NCI-H2171 treated with DMSO at 0.1 percent for 48 hours (cell line): ENCODE measurements at regions not wholly inside any gene's neighbourhood (a gene's known extent, or its start where the extent isn't known, plus 50 kb on each side); places are given as distances from the start of the nearest gene placed in this dataset.
"Not testable (repeated sequence)": the region's sequence is repeated elsewhere in the genome, so short reads cannot be mapped to it uniquely, and the experiment has no call there.

Experiments used
- DNase-seq: peaks from one replicate; lab custom pipeline; 2025; lab: John Stamatoyannopoulos, UW

DNA sequence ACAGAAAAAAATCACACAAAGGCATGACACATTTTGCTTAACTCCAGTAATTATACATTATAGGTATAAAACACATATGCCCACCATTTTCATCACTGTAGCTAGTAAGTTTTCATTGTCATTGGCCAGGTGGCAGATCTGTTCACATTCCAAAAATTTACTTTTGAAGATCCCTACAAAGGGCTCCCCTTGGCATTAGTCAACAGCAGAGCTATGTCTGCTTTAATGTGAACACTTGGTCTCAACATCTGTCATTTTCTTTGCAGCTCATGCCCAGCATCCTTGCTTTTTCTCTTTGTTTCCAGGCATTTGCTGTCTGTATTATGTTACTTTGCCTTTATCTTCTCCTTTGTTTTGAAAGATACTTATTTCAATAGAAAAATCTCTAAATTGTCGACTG lies 519.1 kb upstream of the FOXG1 start:
- no peak for DNase-seq

DNA sequence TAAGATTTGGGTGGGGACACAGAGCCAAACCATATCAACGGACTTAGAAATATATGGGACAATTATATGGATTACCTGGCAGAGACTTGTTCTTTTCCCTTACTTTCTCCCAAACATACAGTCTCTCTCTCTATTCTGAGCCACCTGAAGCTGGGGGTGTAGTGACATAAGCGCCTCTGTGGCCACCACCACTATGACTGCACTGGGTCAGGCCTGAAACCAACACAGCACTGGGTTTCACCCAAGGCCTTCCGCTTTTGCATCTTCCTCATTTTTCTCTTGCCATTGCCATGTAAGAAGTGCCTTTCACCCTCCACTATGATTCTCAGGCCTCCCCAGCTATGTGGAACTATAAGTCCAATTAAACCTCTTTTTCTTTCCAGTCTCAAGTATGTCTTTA lies 514.5 kb upstream of the FOXG1 start:
- not testable (repeated sequence) for DNase-seq

DNA sequence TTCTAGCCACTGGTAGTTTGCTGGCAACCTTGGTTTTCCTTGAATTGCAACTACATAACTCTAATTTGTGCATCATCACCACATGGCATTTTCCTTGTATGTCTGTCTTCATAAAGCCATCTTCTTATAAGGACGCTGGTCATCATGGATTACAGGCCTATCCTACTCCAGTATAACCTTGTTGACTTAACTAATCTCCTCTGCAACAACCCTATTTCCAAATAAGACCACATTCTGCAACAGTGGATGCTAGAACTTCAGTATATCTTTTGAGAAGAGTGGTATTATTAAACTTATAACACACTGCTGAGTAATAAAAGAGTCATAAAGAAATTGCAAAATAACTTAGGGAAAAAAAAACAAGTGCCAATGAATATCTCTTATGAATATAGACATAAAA lies 511.8 kb upstream of the FOXG1 start:
- DNase-seq: no peak

DNA sequence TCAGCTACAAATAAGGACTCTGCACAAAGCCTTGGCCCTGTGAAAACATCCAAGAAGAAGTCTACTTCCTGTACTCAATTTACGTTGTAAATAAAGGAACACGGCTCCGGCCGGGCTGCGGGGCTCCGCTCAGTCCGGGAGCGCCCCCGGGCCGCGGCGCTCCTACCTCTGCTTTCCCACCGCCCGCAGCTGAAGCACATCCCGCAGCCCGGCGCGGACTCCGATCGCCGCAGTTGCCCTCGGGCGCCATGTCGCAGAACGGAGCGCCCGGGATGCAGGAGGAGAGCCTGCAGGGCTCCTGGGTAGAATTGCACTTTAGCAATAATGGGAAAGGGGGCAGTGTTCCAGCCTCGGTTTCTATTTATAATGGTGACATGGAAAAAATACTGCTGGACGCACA lies 502.3 kb upstream of the FOXG1 start:
- no peak for DNase-seq

DNA sequence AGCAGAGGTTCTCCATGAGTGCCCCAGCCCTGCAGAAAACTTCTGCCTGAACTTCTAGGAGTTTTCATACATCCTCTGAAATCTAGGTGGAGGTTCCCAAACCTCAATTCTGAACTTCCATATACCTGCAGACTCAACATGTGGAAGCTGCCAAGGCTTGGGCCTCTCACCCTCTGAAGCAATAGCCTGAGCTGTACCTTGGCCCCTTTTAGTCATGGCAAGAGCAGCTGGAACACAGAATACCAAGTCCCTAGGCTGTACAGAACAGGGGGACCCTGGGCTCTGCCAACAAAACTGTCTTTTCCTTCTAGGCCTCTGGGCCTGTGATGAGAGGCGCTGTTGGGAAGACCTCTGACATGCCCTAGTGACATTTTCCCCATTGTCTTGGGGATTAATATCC lies 494.3 kb upstream of the FOXG1 start:
- DNase-seq: no peak

DNA sequence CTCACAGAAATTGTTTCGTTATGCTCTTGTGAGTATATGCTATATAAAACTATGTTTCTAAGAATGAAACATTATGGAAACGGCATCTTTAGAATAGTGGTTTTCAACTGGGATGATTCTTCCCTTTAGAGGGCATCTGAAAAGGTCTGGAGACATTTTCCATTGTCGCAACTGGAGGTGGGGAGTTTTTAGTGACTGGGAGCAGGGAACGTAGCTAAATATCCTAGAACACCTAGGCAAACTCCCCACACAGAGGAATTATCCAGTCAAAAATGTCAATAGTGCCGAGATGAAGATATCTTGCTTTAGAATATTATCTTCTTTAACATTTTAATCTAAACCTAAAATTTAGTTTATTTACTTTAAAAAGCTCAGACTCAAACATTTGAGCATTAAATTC lies 486.1 kb upstream of the FOXG1 start:
- no peak for DNase-seq

DNA sequence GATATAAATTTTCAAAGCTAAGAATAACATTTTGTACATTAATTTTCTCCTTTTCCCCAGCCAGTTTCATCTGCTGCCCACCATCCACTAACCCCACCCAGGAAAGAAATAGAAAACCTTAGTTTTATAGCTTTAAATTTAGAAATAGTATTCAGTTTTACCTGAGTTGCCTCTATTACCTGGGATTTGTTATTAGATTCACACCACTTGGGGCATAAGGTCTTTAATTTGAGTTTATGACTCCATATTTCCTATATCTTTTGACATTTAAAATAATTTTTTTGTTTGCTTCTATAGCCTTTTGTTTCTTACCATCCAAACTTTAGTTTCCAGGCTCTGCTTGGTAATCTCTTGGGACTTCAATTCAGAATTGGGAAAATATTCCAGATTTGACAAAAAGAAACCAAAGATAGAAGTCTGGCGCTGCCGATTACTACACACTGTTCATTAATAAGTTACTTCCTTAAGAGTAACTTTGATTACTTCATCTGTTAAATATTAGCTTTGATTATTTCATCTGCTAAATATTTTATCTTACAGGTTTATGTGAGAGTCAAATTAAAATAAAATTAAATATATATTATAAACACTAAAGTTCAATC lies 485.5 kb upstream of the FOXG1 start:
- DNase-seq: no peak

DNA sequence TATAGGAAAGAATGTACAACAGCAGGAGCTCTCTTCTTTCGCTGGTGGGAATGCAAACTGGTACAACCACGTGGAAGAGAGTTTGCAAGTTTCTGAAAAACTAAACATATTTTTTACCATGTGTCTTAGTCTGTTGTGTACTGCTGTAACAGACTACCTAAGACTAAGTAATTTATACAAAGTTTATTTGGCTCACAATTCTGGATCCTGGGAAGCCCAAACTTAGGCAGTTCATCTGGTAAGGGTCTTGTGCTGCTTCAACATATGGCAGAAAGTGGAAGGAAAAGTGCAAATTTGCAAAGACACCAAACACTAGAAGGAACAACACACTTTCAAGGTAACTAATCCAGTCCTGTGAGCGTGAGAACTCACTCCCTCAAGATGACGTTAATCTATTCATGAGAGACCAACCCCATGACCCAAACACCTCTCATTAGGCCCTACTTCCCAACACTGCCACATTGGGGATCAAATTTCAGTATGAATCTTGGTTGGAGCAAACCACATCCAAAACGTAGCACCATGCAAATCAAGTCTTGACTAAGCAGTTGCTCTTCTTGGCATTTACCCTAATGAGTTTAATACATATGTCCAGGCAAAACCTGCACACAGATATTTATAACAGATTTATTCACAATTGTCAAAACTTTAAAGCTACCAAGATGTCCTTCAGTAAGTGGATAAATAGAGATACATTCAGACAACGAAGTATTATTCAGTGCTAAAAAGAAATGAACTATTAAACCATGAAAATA lies 481.9 kb upstream of the FOXG1 start:
- DNase-seq: no peak

DNA sequence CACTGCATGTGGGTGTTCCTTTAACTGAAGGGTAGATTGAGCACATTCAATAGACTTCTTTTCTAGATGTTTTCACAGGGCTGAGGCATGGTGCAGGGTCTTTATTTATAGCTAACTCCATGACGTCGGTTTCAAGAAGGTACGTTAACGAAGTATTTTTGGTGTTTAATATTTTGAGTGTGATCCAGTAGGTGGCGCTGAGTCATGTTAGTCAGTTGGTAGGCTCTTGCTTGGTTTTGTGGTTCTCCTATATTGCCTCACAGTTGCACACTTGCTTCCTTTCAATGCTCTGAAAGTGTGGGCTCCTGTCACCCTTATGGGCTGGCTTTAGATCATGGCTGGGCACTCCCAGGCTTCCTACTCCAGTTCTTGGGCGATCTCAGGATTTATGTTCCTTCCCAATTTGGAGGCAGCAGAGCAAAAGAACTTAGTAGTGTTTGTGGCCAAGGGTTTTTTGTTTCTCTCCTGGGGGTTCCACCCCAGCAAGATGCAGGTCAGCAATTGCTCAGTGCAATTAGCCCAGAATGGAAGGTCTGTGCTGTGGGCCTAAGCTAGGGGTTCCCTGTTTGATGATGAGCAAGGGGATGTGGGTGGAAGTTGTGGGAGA lies 471.6 kb upstream of the FOXG1 start:
- peak; percentile 8 for DNase-seq

DNA sequence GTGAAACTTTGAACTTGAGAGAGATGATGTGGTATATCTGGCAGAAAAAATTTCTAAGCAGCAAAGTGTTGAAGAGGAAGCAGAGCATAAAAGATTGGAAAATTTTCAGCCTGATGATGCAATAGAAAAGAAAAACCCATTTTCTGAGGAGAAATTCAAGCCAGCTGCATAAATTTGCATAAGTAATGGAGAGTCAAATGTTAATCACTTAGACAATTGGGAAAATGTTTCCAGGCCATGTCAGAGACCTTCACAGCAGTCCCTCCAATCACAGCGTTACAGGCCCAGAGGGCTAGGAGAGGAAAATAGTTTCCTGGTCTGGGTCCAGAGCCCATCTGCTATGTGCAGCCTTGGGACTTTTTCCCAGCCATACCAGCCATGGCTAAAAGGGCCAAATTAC lies 469.0 kb upstream of the FOXG1 start:
- no peak for DNase-seq

DNA sequence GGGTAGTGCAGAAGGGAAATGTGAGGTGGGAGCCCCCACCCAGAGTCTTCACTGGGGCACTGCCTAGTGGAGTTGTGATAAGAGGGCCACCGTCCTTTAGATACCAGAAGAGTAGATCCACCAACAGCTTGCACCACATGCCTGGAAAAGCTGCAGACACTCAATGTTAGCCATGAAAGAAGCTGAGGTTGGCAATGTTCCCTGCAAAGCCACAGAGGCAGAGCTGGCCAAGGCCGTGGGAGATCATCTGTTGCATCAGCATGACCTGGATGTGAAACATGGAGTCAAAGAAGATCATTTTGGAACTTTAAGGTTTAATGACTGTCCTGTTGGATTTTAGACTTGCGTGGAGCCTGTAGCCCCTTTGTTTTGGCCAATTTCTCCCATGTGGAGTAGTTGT lies 468.4 kb upstream of the FOXG1 start:
- no peak for DNase-seq

DNA sequence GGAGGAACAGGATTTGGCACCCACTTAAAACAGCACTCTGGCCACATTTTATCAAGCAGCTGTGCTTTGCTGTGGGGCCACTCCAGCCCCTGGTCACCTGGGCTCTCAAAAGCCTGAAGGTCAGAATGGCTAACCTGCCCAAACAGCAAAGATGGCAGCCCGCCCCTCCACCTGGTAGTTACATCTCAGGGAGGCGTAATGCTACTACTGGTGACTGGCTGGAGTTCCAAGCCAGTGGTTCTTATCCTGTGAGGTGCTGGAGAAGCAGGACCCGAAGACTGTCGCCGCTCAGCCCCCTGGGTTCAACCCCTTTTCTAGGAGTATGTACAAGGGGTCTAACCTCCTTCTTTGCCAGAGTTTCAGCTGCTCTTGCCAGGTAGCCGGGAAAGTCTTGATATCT lies 467.4 kb upstream of the FOXG1 start:
- no peak for DNase-seq

DNA sequence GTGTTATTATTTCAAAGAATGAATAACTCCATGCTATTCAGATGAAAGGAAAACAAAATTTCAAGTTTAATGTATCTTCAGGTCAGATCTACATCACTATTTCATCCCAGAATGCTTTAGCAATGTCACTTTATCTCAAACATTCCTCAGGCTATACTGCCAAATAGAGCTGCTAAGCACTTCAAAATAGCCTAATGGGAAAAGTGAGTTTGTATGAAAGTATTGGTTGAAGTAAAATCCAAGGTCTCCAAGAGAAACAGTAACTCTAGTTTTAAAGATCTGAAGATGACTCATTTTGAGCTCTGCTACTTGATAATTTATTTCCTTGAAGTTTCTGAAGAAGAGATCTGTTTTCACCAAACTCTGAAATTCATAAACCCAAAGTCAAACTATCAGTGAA lies 466.2 kb upstream of the FOXG1 start:
- no peak for DNase-seq

DNA sequence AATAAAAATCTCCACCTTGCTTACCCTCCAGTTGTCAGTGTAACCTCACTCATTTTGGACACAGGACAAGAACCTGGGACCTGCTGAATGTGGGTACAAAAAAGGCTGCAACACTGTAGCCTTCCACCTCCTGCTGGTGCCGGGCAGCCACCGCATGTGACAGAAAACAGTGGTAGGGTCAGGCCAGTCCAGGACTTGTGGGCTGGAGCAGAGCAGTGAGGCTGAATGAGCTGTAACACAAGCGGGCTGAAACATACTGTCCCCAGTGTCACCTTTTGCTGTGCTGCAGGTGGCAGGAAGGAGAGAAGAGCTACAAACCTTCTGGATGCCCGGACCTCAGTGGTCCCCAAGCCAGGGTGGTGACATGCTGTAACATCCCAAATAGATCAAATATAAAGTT lies 465.4 kb upstream of the FOXG1 start:
- no peak for DNase-seq

DNA sequence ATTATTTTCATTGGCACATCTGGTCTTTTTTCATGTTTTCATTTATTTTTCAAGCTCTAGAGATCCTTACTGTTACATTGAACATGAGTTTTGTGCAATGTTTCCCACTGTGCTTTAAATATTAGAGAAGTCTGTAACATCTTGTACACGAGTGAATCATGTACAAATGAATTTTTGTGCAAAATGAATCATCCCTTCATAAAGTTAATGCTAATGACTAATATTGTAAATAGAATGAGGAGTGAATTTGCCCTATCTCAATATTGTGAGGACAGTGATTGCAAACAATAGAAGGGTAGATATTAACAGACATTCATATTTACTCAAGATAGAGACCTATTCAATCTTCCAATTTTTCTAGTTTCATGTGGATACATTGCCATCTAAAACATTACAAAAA lies 463.3 kb upstream of the FOXG1 start:
- DNase-seq: no peak

DNA sequence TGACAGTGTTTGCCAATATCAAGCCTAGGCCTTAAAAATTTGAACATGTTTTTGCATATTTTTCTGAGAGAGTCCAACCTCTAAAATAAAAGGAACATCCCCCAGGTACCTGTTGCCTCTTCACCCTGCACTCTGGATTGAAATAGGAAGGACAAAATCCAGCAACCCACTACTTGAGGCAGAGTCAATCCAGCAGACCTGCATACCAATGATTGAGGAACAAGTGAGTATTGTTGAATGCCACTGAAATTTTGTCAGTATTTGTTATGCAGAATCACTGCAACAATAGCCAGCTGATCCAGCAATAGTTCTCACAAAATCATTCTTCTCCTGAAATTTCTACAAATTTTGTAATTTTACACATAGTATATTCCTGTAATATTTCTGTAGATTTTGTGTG lies 460.6 kb upstream of the FOXG1 start:
- no peak for DNase-seq

DNA sequence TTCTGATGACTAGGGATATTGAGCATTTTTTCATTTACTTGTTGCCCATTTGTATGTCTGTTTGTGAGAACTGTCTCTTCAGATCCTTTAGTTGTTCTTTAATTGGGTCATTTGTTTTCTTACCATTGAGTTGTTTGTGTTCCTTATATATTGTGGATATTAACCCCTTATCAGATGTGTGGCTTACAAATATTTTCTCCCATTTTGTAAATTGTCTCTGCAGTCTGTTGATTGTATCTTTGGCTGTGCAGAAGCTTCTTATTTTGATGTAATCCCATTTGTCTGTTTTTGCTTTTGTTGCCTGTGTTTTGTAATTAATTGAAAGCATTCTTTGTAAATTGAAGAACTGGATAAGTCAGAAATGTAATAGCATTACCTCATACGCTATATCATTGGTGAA lies 459.1 kb upstream of the FOXG1 start:
- DNase-seq: no peak

DNA sequence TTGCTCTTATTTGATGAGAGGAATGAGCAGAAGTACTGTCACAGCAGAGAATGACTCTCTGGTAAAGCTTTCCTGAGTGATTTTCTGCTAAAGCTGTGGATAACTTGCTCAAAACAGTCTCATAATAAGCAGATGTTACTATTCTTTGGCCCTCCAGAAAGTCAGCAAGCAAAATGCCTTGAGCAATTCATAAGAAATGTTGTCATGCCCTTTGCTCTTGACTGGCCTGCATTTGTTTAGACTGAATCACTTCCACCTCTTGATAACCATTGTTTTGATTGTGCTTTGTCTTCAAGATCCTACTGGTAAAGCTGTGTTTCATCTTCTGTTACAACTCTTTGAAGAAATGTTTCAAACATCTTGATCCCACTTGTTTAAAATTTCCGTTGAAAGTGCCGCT lies 457.9 kb upstream of the FOXG1 start:
- DNase-seq: no peak

DNA sequence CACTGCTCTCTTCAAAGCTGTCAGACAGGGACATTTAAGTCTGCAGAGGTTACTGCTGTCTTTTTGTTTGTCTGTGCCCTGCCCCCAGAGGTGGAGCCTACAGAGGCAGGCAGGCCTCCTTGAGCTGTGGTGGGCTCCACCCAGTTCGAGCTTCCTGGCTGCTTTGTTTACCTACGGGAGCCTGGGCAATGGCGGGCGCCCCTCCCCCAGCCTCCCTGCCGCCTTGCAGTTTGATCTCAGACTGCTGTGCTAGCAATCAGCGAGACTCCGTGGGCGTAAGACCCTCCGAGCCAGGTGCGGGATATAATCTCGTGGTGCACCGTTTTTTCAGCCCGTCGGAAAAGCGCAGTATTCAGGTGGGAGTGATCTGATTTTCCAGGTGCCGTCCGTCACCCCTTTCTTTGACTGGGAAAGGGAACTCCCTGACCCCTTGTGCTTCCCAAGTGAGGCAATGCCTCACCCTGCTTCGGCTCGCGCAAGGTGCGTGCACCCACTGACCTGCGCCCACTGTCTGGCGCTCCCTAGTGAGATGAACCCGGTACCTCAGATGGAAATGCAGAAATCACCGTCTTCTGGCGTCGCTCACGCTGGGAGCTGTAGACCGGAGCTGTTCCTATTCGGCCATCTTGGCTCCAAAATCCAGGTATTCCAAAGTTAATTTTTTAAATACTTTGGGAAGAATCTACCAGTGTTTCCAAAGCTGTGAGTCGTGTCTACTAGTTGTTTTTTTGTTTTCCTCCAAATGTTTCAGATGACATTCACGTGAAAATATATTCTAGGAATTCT lies 448.5 kb upstream of the FOXG1 start:
- DNase-seq: not testable (repeated sequence)

DNA sequence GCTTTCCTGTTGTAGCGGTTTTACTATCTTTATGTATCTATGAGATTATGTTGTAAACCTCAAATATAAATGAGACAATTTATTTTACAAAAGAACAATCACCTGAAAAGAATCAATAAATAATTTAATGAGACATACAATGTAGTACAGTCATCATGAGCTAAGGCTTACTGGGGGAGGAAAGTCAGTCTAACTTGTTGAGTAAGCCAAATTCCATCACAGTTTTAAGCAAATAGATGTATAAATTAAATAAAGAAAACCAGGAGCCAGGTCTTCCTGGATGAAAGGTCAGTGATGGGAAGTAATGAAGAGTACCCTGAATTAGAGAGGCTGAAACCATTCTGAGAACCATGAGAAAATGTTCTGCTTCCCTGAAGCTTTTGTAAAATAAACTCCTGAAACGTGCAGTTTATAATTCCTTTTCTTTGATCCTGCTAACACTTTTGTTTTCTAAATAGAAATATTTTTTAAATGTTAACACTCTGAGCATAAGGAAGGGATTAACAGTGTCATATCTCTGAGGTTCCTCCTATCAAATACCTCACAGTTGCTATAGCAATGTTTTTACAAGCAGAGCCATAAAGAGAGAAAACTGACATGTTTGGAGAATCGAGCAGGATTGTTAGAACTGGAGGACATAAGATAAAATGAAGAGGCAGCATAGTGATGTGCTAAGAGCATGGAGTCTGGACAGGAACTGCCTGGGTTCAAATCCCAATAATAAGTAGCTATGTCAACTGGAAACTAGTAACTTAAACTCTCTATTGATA lies 444.9 kb upstream of the FOXG1 start:
- DNase-seq: no peak

DNA sequence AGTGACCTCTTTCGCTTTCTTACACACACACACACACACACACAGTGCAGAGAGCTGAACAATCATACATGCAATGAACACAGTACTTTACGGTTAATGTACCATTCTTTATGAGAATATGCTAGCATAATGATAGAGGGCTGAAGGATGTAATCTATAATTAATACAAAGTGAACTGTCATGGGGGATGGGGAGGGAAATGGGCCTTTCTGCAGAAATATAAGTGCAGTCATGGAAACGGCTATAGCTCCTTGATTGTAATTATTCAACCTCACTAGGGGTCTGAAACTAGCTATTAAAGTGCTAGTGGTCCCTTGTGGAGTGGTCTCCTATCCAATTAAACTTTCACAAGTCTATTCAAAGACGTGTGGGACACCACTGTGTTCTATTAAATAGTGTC lies 443.2 kb upstream of the FOXG1 start:
- DNase-seq: no peak
